Mesendoderm (in vitro differentiated cells): ENCODE measurements at regions not wholly inside any gene's neighbourhood (a gene's known extent, or its start where the extent isn't known, plus 50 kb on each side); places are given as distances from the start of the nearest gene placed in this dataset.
A peak's percentile ranks its signal among the peaks of the same experiment; 100 is the strongest.

Experiments used
- DNase-seq: peaks from one replicate; pipeline ENCODE4 v3.0.0; 2013
- H2AK5ac ChIP-seq: 2 replicates; pipeline ENCODE4 v1.6.1; 2013; ENCODE audit warnings: low read length, inconsistent platforms
- H2BK120ac ChIP-seq: 2 replicates; pipeline ENCODE4 v1.6.1; 2013; ENCODE audit warnings: low read depth, mild to moderate bottlenecking, low read length, moderate library complexity, mixed read lengths
- H2BK15ac ChIP-seq: replicated peaks from 2 replicates; pipeline ENCODE4 v1.6.1; 2013; ENCODE audit warnings: low read depth, mild to moderate bottlenecking, moderate library complexity
- H2BK5ac ChIP-seq: 2 replicates; pipeline ENCODE4 v1.6.1; 2013; ENCODE audit warnings: low read length, inconsistent platforms
- H3K18ac ChIP-seq: 2 replicates; pipeline ENCODE4 v1.6.1; 2013; ENCODE audit warnings: mild to moderate bottlenecking, low read length, mixed read lengths
- H3K23ac ChIP-seq: one replicate; pipeline ENCODE4 v1.6.1; 2013; ENCODE audit warnings: low read length
- H3K27ac ChIP-seq: 2 replicates; pipeline ENCODE4 v1.5.1; 2013; ENCODE audit warnings: low read depth, mild to moderate bottlenecking, inconsistent platforms, low read length, moderate library complexity
- H3K27me3 ChIP-seq: 2 replicates; pipeline ENCODE4 v1.6.1; 2013; ENCODE audit warnings: low read length, control low read depth, mild to moderate bottlenecking, inconsistent platforms; ENCODE audit not compliant: insufficient read depth, poor library complexity
- H3K36me3 ChIP-seq: 2 replicates; pipeline ENCODE4 v1.6.1; 2013; ENCODE audit warnings: low read length, inconsistent platforms; ENCODE audit not compliant: control insufficient read depth, insufficient read depth
- H3K4ac ChIP-seq: one replicate; pipeline ENCODE4 v1.6.1; 2013; ENCODE audit warnings: low read depth, mild to moderate bottlenecking, low read length, moderate library complexity
- H3K4me1 ChIP-seq: 2 replicates; pipeline ENCODE4 v1.6.1; 2013; ENCODE audit warnings: low read depth, low read length, inconsistent platforms; ENCODE audit not compliant: control insufficient read depth
- H3K4me2 ChIP-seq: 2 replicates; pipeline ENCODE4 v1.6.1; 2013; ENCODE audit warnings: low read length
- H3K4me3 ChIP-seq: 2 replicates; pipeline ENCODE4 v1.5.1; 2013; ENCODE audit warnings: mild to moderate bottlenecking, low read length
- H3K56ac ChIP-seq: one replicate; pipeline ENCODE4 v1.6.1; 2013; ENCODE audit warnings: low read length
- H3K79me1 ChIP-seq: 2 replicates; pipeline ENCODE4 v1.6.1; 2013; ENCODE audit warnings: low read length, inconsistent platforms
- H3K79me2 ChIP-seq: 2 replicates; pipeline ENCODE4 v1.6.1; 2013; ENCODE audit warnings: mild to moderate bottlenecking, low read length; ENCODE audit not compliant: control insufficient read depth, insufficient read depth
- H3K9ac ChIP-seq: 2 replicates; pipeline ENCODE4 v1.6.1; 2013; ENCODE audit warnings: low read length, inconsistent platforms
- H4K5ac ChIP-seq: one replicate; pipeline ENCODE4 v1.6.1; 2013; ENCODE audit warnings: low read length
- H4K8ac ChIP-seq: one replicate; pipeline ENCODE4 v1.6.1; 2013; ENCODE audit warnings: low read depth, mild to moderate bottlenecking, control low read depth, low read length, moderate library complexity
- WGBS: extraction: QIAGEN DNeasy Blood & Tissue Kit; methylation state at CpG from one replicate; pipeline ENCODE4 v1.1.7; 2013; ENCODE audit warnings: low lambda C conversion rate, missing lambda C conversion rate; ENCODE audit not compliant: insufficient coverage; ENCODE audit errors: extremely low coverage; 5-methylcytosine and 5-hydroxymethylcytosine counted together

- no peak overlapping the region for H3K9ac ChIP-seq
- H4K8ac ChIP-seq = no peak overlapping the region
- DNase-seq = no peak
- H3K18ac ChIP-seq = no peak overlapping the region
- H3K4me2 ChIP-seq = no peak overlapping the region
- no peaks in the 10 kb centered on the region for H3K36me3 ChIP-seq
- no peak overlapping the region for H3K4ac ChIP-seq
- H4K5ac ChIP-seq = no peak overlapping the region
- no peaks in the 10 kb centered on the region for H3K27me3 ChIP-seq
- H3K4me1 ChIP-seq = peaks cover 7% of the 10 kb centered on the region
- no peak overlapping the region for H3K56ac ChIP-seq
- H2BK15ac ChIP-seq = no peak overlapping the region
- no peak overlapping the region for H2BK5ac ChIP-seq
- no peaks in the 10 kb centered on the region for H3K79me1 ChIP-seq
- H3K23ac ChIP-seq = no peak overlapping the region
- no CpG with 5 or more reads among the region's 4 CpGs for WGBS
- no peaks in the 10 kb centered on the region for H3K79me2 ChIP-seq
- peak overlapping the region; percentile 30 for H2AK5ac ChIP-seq
- H3K4me3 ChIP-seq = no peak overlapping the region
- no peak overlapping the region for H3K27ac ChIP-seq
- no peak overlapping the region for H2BK120ac ChIP-seq
These were observed 94.3 kb upstream of the PGRMC2 start for GRCh38 chr4:128381748-128382559.

GRCh38 chr4:128380306-128380705 is 92.7 kb upstream of the PGRMC2 start:
- Histone ChIP-seq H2AK5ac (no peak overlapping the region), H2BK120ac (no peak overlapping the region), H4K5ac (no peak overlapping the region), H3K9ac (no peak overlapping the region), H3K4me3 (no peak overlapping the region), H3K56ac (no peak overlapping the region), H3K18ac (no peak overlapping the region), H3K4me1 (peaks cover 6% of the 10 kb centered on the region), H3K4ac (no peak overlapping the region), H3K4me2 (no peak overlapping the region), H3K27me3 (no peaks in the 10 kb centered on the region), H3K23ac (no peak overlapping the region), H3K36me3 (no peaks in the 10 kb centered on the region), H3K79me1 (no peaks in the 10 kb centered on the region), H4K8ac (no peak overlapping the region), H2BK5ac (no peak overlapping the region), H3K79me2 (no peaks in the 10 kb centered on the region), H2BK15ac (no peak overlapping the region), H3K27ac (no peak overlapping the region)
- WGBS = no CpG with 5 or more reads among the region's 4 CpGs
- no peak for DNase-seq

DNA sequence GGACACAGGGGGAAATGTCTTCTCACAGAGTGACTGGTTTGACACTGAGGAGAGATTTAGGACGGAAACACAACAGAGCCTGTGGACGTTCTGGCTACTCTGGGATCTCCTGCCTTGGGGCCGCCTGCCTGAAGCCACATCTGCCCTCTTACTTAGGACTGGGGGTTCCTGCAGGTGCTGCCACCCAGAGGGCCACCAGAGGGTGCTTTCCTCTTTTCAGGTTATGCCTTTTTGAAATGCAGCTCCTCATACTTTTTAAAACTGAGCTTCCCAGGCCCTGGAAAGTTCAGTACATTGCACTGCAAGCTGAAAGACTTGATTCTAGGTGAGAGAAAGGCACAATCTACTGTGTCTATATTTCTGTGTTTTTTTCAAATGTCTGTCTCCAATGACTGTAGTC is 92.2 kb upstream of the PGRMC2 start:
- Histone ChIP-seq H2BK15ac (no peak overlapping the region), H2BK5ac (no peak overlapping the region), H3K56ac (peak overlapping the region; percentile 30), H3K9ac (no peak overlapping the region), H3K27ac (no peak overlapping the region), H4K8ac (no peak overlapping the region), H3K4me1 (peaks cover 2% of the 10 kb centered on the region), H4K5ac (no peak overlapping the region), H3K4ac (no peak overlapping the region), H3K79me1 (no peaks in the 10 kb centered on the region), H3K18ac (no peak overlapping the region), H2AK5ac (no peak overlapping the region), H3K36me3 (no peaks in the 10 kb centered on the region), H3K4me3 (no peak overlapping the region), H3K23ac (no peak overlapping the region), H2BK120ac (no peak overlapping the region), H3K79me2 (no peaks in the 10 kb centered on the region), H3K27me3 (no peaks in the 10 kb centered on the region), H3K4me2 (no peak overlapping the region)
- DNase-seq = peak; percentile 62
- WGBS = no CpG with 5 or more reads among the region's 3 CpGs

- Histone ChIP-seq H2BK5ac (no peak overlapping the region), H3K27me3 (no peaks in the 10 kb centered on the region), H3K4me2 (no peak overlapping the region), H3K56ac (no peak overlapping the region), H4K5ac (no peak overlapping the region), H3K79me1 (no peaks in the 10 kb centered on the region), H2AK5ac (no peak overlapping the region), H3K27ac (no peak overlapping the region), H4K8ac (no peak overlapping the region), H3K18ac (no peak overlapping the region), H2BK15ac (no peak overlapping the region), H3K79me2 (no peaks in the 10 kb centered on the region), H3K23ac (no peak overlapping the region), H3K4ac (no peak overlapping the region), H3K9ac (no peak overlapping the region), H3K4me1 (no peaks in the 10 kb centered on the region), H3K36me3 (no peaks in the 10 kb centered on the region), H3K4me3 (no peak overlapping the region), H2BK120ac (no peak overlapping the region)
- no CpG with 5 or more reads among the region's 3 CpGs for WGBS
- DNase-seq = no peak
These were observed 91.1 kb upstream of the PGRMC2 start for GRCh38 chr4:128378668-128379067.

- Histone ChIP-seq H3K79me1 (no peaks in the 10 kb centered on the region), H3K36me3 (no peaks in the 10 kb centered on the region), H2BK5ac (no peak overlapping the region), H4K5ac (no peak overlapping the region), H4K8ac (no peak overlapping the region), H2BK15ac (no peak overlapping the region), H3K4me3 (no peak overlapping the region), H3K79me2 (no peaks in the 10 kb centered on the region), H3K4ac (no peak overlapping the region), H2BK120ac (no peak overlapping the region), H3K27ac (no peak overlapping the region), H2AK5ac (no peak overlapping the region), H3K56ac (no peak overlapping the region), H3K27me3 (no peaks in the 10 kb centered on the region), H3K4me2 (no peak overlapping the region), H3K9ac (no peak overlapping the region), H3K18ac (no peak overlapping the region), H3K4me1 (no peaks in the 10 kb centered on the region), H3K23ac (no peak overlapping the region)
- DNase-seq = no peak
- no CpG with 5 or more reads among the region's 4 CpGs for WGBS
These were observed 89.3 kb upstream of the PGRMC2 start for GRCh38 chr4:128376958-128377357.

DNA sequence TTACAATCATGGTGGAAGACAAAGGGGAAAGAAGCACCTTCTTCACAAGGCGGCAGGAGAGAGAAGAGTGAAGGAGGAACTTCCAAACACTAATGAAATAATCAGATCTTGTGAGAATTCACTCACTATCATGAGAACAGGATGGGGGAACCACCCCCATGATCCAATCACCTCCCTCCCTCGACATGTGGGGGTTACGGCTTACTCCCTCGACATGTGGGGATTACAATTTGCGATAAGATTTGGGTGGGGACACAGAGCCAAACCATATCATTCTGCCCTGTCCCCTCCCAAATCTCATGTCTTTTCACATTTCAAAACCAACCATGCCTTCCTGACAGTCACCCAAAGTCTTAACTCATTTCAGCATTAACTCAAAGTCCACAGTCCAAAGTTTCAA is 88.7 kb upstream of the PGRMC2 start:
- Histone ChIP-seq H3K56ac (no peak overlapping the region), H3K4me3 (no peak overlapping the region), H3K79me2 (no peaks in the 10 kb centered on the region), H3K23ac (no peak overlapping the region), H3K36me3 (no peaks in the 10 kb centered on the region), H3K9ac (no peak overlapping the region), H3K27me3 (no peaks in the 10 kb centered on the region), H4K8ac (no peak overlapping the region), H3K18ac (no peak overlapping the region), H2BK15ac (no peak overlapping the region), H2BK5ac (no peak overlapping the region), H3K4me2 (no peak overlapping the region), H2AK5ac (no peak overlapping the region), H3K4me1 (no peaks in the 10 kb centered on the region), H2BK120ac (no peak overlapping the region), H3K4ac (no peak overlapping the region), H3K79me1 (no peaks in the 10 kb centered on the region), H3K27ac (no peak overlapping the region), H4K5ac (no peak overlapping the region)
- WGBS = no CpG with 5 or more reads among the region's 5 CpGs
- DNase-seq = no peak
